GM06990 (cell line): ENCODE measurements at regions not wholly inside any gene's neighbourhood (a gene's known extent, or its start where the extent isn't known, plus 50 kb on each side); places are given as distances from the start of the nearest gene placed in this dataset.

Experiments used
- DNase-seq: peaks from one replicate; pipeline ENCODE4 v3.0.0-alpha.2; 2011; ENCODE audit not compliant: insufficient read length; ENCODE audit errors: extremely low read depth
- H3K27me3 ChIP-seq: replicated peaks from 2 replicates; pipeline ENCODE4 v1.6.0; 2011; ENCODE audit warnings: low read length; ENCODE audit not compliant: control insufficient read depth, insufficient read depth
- H3K36me3 ChIP-seq: 2 replicates; pipeline ENCODE4 v1.5.1; 2011; ENCODE audit warnings: low read length; ENCODE audit not compliant: control insufficient read depth, insufficient read depth
- H3K4me3 ChIP-seq: replicated peaks from 2 replicates; pipeline ENCODE4 v1.5.1; 2011; ENCODE audit warnings: low read depth, mild to moderate bottlenecking, control low read depth, low read length
- CTCF ChIP-seq: IDR thresholded peaks from 2 replicates; pipeline ENCODE4 v1.5.1; 2011; ENCODE audit warnings: low read length, control low read depth, mild to moderate bottlenecking, inconsistent platforms; ENCODE audit not compliant: insufficient read depth, poor library complexity, severe bottlenecking

DNA sequence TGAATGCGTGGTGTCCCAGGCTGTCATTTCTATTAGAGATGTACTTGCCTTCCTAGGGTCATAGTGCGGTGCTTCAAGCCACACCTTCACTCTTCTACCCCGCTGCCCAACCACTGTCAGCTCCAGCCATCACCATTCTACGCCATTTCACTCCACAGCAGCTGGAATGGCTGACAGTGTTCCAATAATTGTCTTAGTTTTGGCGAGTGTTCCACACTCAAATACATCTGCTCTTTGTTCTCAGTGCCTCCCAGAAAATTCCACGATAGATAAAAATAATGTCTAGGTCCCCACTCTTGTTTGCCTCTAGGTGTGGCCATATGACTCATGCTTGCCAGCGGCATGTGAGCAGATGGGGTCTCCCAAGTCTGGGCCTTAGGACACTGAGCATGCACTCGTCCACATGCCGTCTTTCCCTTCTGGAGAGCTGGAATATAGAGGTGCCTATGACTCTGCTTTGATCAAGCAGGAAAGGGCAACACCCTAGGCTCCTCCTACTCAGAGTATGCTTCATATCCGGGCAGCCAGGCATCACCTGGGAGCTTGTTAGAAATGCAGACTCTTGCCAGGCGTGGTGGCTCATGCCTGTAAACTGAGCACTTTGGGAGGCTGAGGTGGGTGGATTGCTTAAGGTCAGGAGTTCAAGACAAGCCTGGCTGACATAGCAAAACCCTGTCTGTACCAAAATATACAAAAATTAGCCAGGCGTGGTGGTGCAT, 163.0 kb downstream of the BRMS1L start:
- TF ChIP-seq CTCF: no peak
- Histone ChIP-seq H3K36me3 (no peaks in the 10 kb centered on the region), H3K4me3 (no peak overlapping the region), H3K27me3 (no peaks in the 10 kb centered on the region)
- no peak for DNase-seq

DNA sequence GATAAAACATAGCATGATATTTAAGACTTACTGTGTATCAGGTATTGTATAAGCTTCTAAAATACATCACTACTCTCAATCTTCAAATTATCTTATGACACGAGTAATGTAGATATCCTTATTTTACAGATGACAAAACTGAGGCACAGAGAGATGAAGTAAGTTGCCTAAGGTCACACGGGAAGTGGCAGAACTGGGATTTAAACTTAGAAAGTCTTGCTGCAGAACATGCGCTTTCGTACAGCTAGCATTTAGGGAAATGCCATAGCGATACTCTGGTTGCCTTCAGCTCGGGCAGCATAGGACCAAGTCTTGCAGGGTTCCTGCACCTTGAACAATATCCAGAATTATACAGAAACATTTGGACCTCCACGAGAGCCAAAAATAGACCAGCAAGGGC, 162.4 kb downstream of the BRMS1L start:
- H3K27me3 ChIP-seq: no peaks in the 10 kb centered on the region
- no peak for TF ChIP-seq CTCF
- DNase-seq: no peak
- H3K36me3 ChIP-seq: no peaks in the 10 kb centered on the region
- no peak overlapping the region for H3K4me3 ChIP-seq

- no peak for DNase-seq
- Histone ChIP-seq H3K27me3 (no peaks in the 10 kb centered on the region), H3K4me3 (no peak overlapping the region), H3K36me3 (no peaks in the 10 kb centered on the region)
- no peak for TF ChIP-seq CTCF
These were observed 161.6 kb downstream of the BRMS1L start for GRCh38 chr14:35987731-35988130.

GRCh38 chr14:35986219-35986573, 160.1 kb downstream of the BRMS1L start:
- H3K4me3 ChIP-seq: no peak overlapping the region
- no peak for DNase-seq
- TF ChIP-seq CTCF: no peak

GRCh38 chr14:35985474-35986218, 159.5 kb downstream of the BRMS1L start:
- DNase-seq: no peak
- no peak for TF ChIP-seq CTCF
- Histone ChIP-seq H3K36me3 (no peaks in the 10 kb centered on the region), H3K27me3 (no peaks in the 10 kb centered on the region), H3K4me3 (no peak overlapping the region)

More at GRCh38 chr14:35986219-35986573, 160.1 kb downstream of the BRMS1L start:
- Histone ChIP-seq H3K27me3 (no peaks in the 10 kb centered on the region), H3K36me3 (no peaks in the 10 kb centered on the region)
